ENCODE measurements at regions not wholly inside any gene's neighbourhood (a gene's known extent, or its start where the extent isn't known, plus 50 kb on each side); places are given as distances from the start of the nearest gene placed in this dataset.
"Not testable (repeated sequence)": the region's sequence is repeated elsewhere in the genome, so short reads cannot be mapped to it uniquely, and the experiment has no call there.

GRCh38 chr4:132344924-132345828 lies 803.9 kb upstream of the PCDH10 start (continued):
- no peak for TF ChIP-seq REST (IDR thresholded peaks at IDR 0.05)

GRCh38 chr4:132346016-132346415 lies 803.1 kb upstream of the PCDH10 start:
- no peak for TF ChIP-seq ZBTB33 (IDR thresholded peaks at IDR 0.05)
- TF ChIP-seq EGR1 (IDR thresholded peaks at IDR 0.05; ENCODE audit: low read depth in 2 of 2), result no peak
- TF ChIP-seq RXRA (IDR thresholded peaks at IDR 0.05), result no peak
- no peak for TF ChIP-seq HNF4A (conservative IDR thresholded peaks at IDR 0.05)
- no peak for TF ChIP-seq RAD21 (IDR thresholded peaks at IDR 0.05)
- TF ChIP-seq NR2F2 (IDR thresholded peaks at IDR 0.05), result no peak
- TF ChIP-seq GABPA (IDR thresholded peaks at IDR 0.05 in 1 of 2, conservative IDR thresholded peaks at IDR 0.05 in 1 of 2), result no peak
- TF ChIP-seq HNF4G (IDR thresholded peaks at IDR 0.05), result no peak
- H3K27ac ChIP-seq (ENCODE audit: low read depth in 1 of 2, low read length in 2 of 2), result no peak overlapping the region
- no peaks in the 10 kb centered on the region for H3K27me3 ChIP-seq (ENCODE audit: control insufficient read depth in 4 of 4, insufficient read depth in 4 of 4, low read length in 3 of 4)
- peaks cover 0 to 4% (median 2%) of the 10 kb centered on the region in 4 donors for H3K9me3 ChIP-seq (ENCODE audit: control insufficient read depth in 4 of 4, low read length in 3 of 4)
- H3K4me1 ChIP-seq (ENCODE audit: control insufficient read depth in 4 of 4, insufficient read depth in 4 of 4, low read length in 3 of 4), result no peaks in the 10 kb centered on the region
- no peak for DNase-seq (ENCODE audit: low spot score)
- no peak overlapping the region for H3K4me3 ChIP-seq (ENCODE audit: low read depth in 1 of 3, low read length in 3 of 3)
- no peaks in the 10 kb centered on the region for H3K36me3 ChIP-seq (ENCODE audit: control insufficient read depth in 4 of 4, insufficient read depth in 3 of 4, low read depth in 1 of 4, low read length in 3 of 4)
- WGBS, result 78% methylated on average over 1 of the region's 1 CpG
- H3K9ac ChIP-seq (ENCODE audit: low read depth in 1 of 2, low read length in 2 of 2), result no peak overlapping the region

- not testable (repeated sequence) for H3K4me1 ChIP-seq (ENCODE audit: control insufficient read depth in 4 of 4, insufficient read depth in 4 of 4, low read length in 3 of 4); H3K27ac ChIP-seq (ENCODE audit: low read depth in 1 of 2, low read length in 2 of 2); H3K27me3 ChIP-seq (ENCODE audit: control insufficient read depth in 4 of 4, insufficient read depth in 4 of 4, low read length in 3 of 4); H3K9ac ChIP-seq (ENCODE audit: low read depth in 1 of 2, low read length in 2 of 2); H3K9me3 ChIP-seq (ENCODE audit: control insufficient read depth in 4 of 4, low read length in 3 of 4); H3K36me3 ChIP-seq (ENCODE audit: control insufficient read depth in 4 of 4, insufficient read depth in 3 of 4, low read depth in 1 of 4, low read length in 3 of 4); DNase-seq (ENCODE audit: low spot score); H3K4me3 ChIP-seq (ENCODE audit: low read depth in 1 of 3, low read length in 3 of 3)
- 52% methylated on average over 3 of the region's 3 CpGs for WGBS
Measured at GRCh38 chr4:132351606-132352005, 797.5 kb upstream of the PCDH10 start.

GRCh38 chr4:132382243-132382642 lies 766.9 kb upstream of the PCDH10 start:
- no peak overlapping the region for H3K27ac ChIP-seq (ENCODE audit: low read depth in 1 of 2, low read length in 2 of 2)
- H3K4me3 ChIP-seq (ENCODE audit: low read depth in 1 of 3, low read length in 3 of 3), result no peak overlapping the region
- no peaks in the 10 kb centered on the region for H3K9me3 ChIP-seq (ENCODE audit: control insufficient read depth in 4 of 4, low read length in 3 of 4)
- WGBS, result 54% methylated on average over 2 of the region's 2 CpGs
- no peak overlapping the region for H3K9ac ChIP-seq (ENCODE audit: low read depth in 1 of 2, low read length in 2 of 2)
- H3K27me3 ChIP-seq (ENCODE audit: control insufficient read depth in 4 of 4, insufficient read depth in 4 of 4, low read length in 3 of 4), result no peaks in the 10 kb centered on the region
- H3K4me1 ChIP-seq (ENCODE audit: control insufficient read depth in 4 of 4, insufficient read depth in 4 of 4, low read length in 3 of 4), result peaks cover 0 to 2% (median 0%) of the 10 kb centered on the region in 4 donors
- H3K36me3 ChIP-seq (ENCODE audit: control insufficient read depth in 4 of 4, insufficient read depth in 3 of 4, low read depth in 1 of 4, low read length in 3 of 4), result no peaks in the 10 kb centered on the region
- no peak for DNase-seq (ENCODE audit: low spot score)
- TF ChIP-seq RXRA (IDR thresholded peaks at IDR 0.05), result no peak
- TF ChIP-seq CTCF (IDR thresholded peaks at IDR 0.05; ENCODE audit: low read depth, low read length, missing input control), result no peak
- TF ChIP-seq HNF4G (IDR thresholded peaks at IDR 0.05), result no peak
- no peak for TF ChIP-seq EGR1 (IDR thresholded peaks at IDR 0.05; ENCODE audit: low read depth in 2 of 2)
- TF ChIP-seq RAD21 (IDR thresholded peaks at IDR 0.05), result no peak
- no peak for TF ChIP-seq FOXA1 (IDR thresholded peaks at IDR 0.05)
- no peak for TF ChIP-seq REST (IDR thresholded peaks at IDR 0.05)
- TF ChIP-seq HNF4A (conservative IDR thresholded peaks at IDR 0.05), result no peak
- TF ChIP-seq MAX (IDR thresholded peaks at IDR 0.05), result no peak

All from liver (tissue), 8 donors.